ENCODE measurements at regions not wholly inside any gene's neighbourhood (a gene's known extent, or its start where the extent isn't known, plus 50 kb on each side); places are given as distances from the start of the nearest gene placed in this dataset.

DNA sequence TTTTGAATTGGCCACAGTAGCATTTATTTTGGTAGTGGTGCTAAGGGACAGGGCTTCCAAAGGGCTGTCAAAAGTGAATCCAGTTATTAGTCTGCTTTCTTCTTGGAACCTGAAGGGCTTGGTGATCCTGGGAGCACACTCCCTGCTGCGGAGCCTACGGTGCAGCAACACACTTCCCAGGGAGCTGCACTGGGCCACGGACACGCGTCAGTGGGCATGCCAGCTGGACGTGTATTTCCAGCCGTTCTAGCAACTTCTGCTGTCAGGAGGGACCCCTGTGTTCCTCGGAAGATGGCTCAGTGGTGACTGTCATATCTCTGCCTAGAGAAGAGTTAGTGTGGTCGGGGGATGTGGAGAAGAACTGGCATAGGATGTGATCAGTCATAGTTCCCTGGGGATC lies 204.6 kb downstream of the SOCS6 start:
- Histone ChIP-seq H3K27me3 (ENCODE audit: insufficient read depth, low read length, poor library complexity) (no peaks in the 10 kb centered on the region), H3K4me3 (ENCODE audit: low read depth in 1 of 2, low read length in 2 of 2) (no peak overlapping the region), H3K4me2 (ENCODE audit: insufficient read depth, low read length) (no peak overlapping the region), H2AFZ (ENCODE audit: low read depth, low read length) (no peak overlapping the region), H3K27ac (ENCODE audit: low read length) (no peak overlapping the region), H3K36me3 (ENCODE audit: insufficient read depth, low read length) (no peaks in the 10 kb centered on the region), H3K4me1 (ENCODE audit: insufficient read depth, low read length) (no peaks in the 10 kb centered on the region), H3K9ac (ENCODE audit: low read depth, low read length) (no peak overlapping the region), H4K20me1 (ENCODE audit: insufficient read depth, low read length) (no peaks in the 10 kb centered on the region), H3K79me2 (ENCODE audit: insufficient read depth, low read length) (no peaks in the 10 kb centered on the region), H3K9me3 (ENCODE audit: insufficient read depth, low read length, severe bottlenecking) (no peaks in the 10 kb centered on the region)
- ATAC-seq (ENCODE audit: insufficient read depth, low read depth) (no peak), DNase-seq (no peak)
- no peak for TF ChIP-seq EZH2 (IDR thresholded peaks at IDR 0.05; ENCODE audit: borderline replicate concordance, low read depth, low read length, severe bottlenecking)

DNA sequence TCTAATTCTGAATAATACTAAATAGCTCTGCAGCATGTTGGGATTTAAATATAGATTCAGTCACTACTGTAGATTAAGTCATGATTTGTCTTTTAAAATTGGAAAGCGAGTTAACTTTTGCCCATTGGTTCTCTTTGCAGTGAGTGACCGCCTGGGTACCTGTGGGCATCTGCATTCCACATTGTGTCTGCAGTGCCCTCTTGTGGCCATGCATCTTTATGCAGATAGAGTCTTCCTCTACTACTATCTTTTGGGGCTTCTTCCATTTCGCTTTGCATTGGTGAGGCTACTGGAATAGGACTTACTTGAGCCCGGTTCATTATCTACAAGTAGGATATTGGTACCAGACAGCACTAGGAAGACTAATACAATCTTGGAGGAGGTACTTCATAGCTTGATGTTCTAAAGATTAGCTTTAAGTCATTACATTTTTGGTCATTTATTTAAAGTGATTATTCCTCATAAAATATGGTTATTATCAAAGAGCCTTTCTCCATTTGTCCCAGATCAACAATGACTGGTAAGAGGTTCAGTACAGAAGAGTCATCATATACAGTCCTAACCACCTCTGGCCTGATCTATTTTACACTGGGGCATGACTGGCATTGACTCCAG lies 203.0 kb downstream of the SOCS6 start:
- no peak overlapping the region for H3K9ac ChIP-seq (ENCODE audit: low read depth, low read length)
- H3K36me3 ChIP-seq (ENCODE audit: insufficient read depth, low read length) = no peaks in the 10 kb centered on the region
- H3K4me3 ChIP-seq (ENCODE audit: low read depth in 1 of 2, low read length in 2 of 2) = no peak overlapping the region
- H3K9me3 ChIP-seq (ENCODE audit: insufficient read depth, low read length, severe bottlenecking) = no peaks in the 10 kb centered on the region
- H4K20me1 ChIP-seq (ENCODE audit: insufficient read depth, low read length) = no peaks in the 10 kb centered on the region
- no peak for TF ChIP-seq EZH2 (IDR thresholded peaks at IDR 0.05; ENCODE audit: borderline replicate concordance, low read depth, low read length, severe bottlenecking)
- TF ChIP-seq, protein P1, sequence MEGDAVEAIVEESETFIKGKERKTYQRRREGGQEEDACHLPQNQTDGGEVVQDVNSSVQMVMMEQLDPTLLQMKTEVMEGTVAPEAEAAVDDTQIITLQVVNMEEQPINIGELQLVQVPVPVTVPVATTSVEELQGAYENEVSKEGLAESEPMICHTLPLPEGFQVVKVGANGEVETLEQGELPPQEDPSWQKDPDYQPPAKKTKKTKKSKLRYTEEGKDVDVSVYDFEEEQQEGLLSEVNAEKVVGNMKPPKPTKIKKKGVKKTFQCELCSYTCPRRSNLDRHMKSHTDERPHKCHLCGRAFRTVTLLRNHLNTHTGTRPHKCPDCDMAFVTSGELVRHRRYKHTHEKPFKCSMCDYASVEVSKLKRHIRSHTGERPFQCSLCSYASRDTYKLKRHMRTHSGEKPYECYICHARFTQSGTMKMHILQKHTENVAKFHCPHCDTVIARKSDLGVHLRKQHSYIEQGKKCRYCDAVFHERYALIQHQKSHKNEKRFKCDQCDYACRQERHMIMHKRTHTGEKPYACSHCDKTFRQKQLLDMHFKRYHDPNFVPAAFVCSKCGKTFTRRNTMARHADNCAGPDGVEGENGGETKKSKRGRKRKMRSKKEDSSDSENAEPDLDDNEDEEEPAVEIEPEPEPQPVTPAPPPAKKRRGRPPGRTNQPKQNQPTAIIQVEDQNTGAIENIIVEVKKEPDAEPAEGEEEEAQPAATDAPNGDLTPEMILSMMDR (IDR thresholded peaks at IDR 0.05; ENCODE audit: borderline replicate concordance, extremely low read depth, low read length, poor library complexity, severe bottlenecking) = peak; percentile 80
- peak; percentile 73 for ATAC-seq (ENCODE audit: insufficient read depth, low read depth)
- peak; percentile 41 for DNase-seq
- H3K27me3 ChIP-seq (ENCODE audit: insufficient read depth, low read length, poor library complexity) = no peaks in the 10 kb centered on the region
- no peaks in the 10 kb centered on the region for H3K4me1 ChIP-seq (ENCODE audit: insufficient read depth, low read length)
- no peaks in the 10 kb centered on the region for H3K79me2 ChIP-seq (ENCODE audit: insufficient read depth, low read length)
- no peak overlapping the region for H3K4me2 ChIP-seq (ENCODE audit: insufficient read depth, low read length)
- no peak overlapping the region for H3K27ac ChIP-seq (ENCODE audit: low read length)
- H2AFZ ChIP-seq (ENCODE audit: low read depth, low read length) = no peak overlapping the region

DNA sequence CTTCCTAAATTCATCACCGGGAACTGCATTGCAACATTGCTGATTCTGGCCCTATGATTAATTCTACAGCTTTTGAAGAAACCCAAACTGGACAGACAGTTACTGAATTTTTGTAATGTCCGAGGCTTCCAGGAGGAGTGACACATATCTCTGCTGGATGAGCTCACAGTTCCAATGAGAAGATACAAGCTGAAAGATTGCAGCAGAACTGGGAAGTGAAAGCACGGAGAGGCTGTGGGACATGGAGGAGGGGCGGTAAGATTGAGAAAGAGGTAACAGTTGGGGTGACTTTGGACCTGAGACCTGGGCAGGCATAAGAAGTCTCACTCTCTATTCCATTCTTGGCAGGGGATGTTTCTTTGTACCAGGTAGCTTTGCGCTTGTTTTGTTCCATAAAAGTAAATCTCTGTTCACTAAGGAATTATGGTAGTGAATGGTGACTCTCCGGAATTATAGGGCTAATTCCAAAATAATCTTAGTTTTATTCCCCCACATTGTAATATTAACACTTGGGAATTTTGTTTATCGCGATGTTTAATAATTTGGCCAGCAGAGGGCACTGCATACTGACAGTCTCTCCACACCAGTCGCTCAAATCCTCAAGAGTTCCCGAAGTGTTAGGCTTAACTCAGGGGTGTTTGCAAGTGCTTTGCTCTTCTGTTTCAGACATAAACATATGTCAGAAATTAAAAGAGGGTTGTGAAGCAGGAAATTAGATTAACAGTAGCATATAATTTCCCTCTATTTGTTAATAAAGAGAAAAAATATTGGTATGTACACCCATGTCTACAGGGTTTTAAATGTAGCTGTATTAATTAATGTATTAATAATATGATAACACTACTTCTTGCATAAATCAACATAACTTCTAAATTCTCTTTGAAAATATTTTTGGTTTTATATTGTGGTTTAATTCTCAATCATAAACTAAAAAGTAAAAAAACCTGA lies 201.4 kb downstream of the SOCS6 start:
- no peaks in the 10 kb centered on the region for H3K27me3 ChIP-seq (ENCODE audit: insufficient read depth, low read length, poor library complexity)
- no peak overlapping the region for H3K27ac ChIP-seq (ENCODE audit: low read length)
- no peaks in the 10 kb centered on the region for H3K36me3 ChIP-seq (ENCODE audit: insufficient read depth, low read length)
- no peak for TF ChIP-seq EZH2 (IDR thresholded peaks at IDR 0.05; ENCODE audit: borderline replicate concordance, low read depth, low read length, severe bottlenecking)
- TF ChIP-seq, protein P1 (IDR thresholded peaks at IDR 0.05; ENCODE audit: borderline replicate concordance, extremely low read depth, low read length, poor library complexity, severe bottlenecking) = peak; percentile 72
- peak; percentile 70; the same call in 2 of the 3 replicates for ATAC-seq (ENCODE audit: insufficient read depth, low read depth)
- H3K9ac ChIP-seq (ENCODE audit: low read depth, low read length) = no peak overlapping the region
- H3K9me3 ChIP-seq (ENCODE audit: insufficient read depth, low read length, severe bottlenecking) = no peaks in the 10 kb centered on the region
- H2AFZ ChIP-seq (ENCODE audit: low read depth, low read length) = no peak overlapping the region
- no peaks in the 10 kb centered on the region for H4K20me1 ChIP-seq (ENCODE audit: insufficient read depth, low read length)
- H3K4me3 ChIP-seq (ENCODE audit: low read depth in 1 of 2, low read length in 2 of 2) = no peak overlapping the region
- no peak overlapping the region for H3K4me2 ChIP-seq (ENCODE audit: insufficient read depth, low read length)
- H3K4me1 ChIP-seq (ENCODE audit: insufficient read depth, low read length) = no peaks in the 10 kb centered on the region
- peak; percentile 31 for DNase-seq
- H3K79me2 ChIP-seq (ENCODE audit: insufficient read depth, low read length) = no peaks in the 10 kb centered on the region

DNA sequence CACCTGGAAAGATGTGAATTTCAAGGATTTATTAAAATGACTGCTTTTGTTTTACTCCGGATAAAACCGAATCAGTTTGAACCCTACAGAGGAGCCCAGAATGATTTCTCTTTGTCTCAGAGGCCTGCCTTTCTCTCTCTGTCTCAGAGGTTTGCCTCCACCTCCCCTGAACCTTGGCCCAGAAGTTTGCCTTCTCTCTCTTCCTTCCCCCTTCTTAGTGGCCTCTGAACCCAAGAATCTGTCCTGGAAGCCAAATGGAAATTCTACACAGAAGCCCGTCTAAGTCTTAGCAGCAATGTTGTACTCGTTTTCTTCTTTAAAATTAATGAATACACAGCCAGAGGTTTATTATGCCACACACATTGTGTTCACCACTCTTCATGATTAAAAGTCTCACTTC lies 200.7 kb downstream of the SOCS6 start:
- no peak for ATAC-seq (ENCODE audit: insufficient read depth, low read depth)
- Histone ChIP-seq H3K9ac (ENCODE audit: low read depth, low read length) (no peak overlapping the region), H3K27ac (ENCODE audit: low read length) (no peak overlapping the region), H3K4me2 (ENCODE audit: insufficient read depth, low read length) (no peak overlapping the region), H3K27me3 (ENCODE audit: insufficient read depth, low read length, poor library complexity) (no peaks in the 10 kb centered on the region), H4K20me1 (ENCODE audit: insufficient read depth, low read length) (no peaks in the 10 kb centered on the region), H3K36me3 (ENCODE audit: insufficient read depth, low read length) (no peaks in the 10 kb centered on the region), H3K4me1 (ENCODE audit: insufficient read depth, low read length) (no peaks in the 10 kb centered on the region), H2AFZ (ENCODE audit: low read depth, low read length) (no peak overlapping the region), H3K79me2 (ENCODE audit: insufficient read depth, low read length) (no peaks in the 10 kb centered on the region), H3K4me3 (ENCODE audit: low read depth in 1 of 2, low read length in 2 of 2) (no peak overlapping the region), H3K9me3 (ENCODE audit: insufficient read depth, low read length, severe bottlenecking) (no peaks in the 10 kb centered on the region)
- TF ChIP-seq, protein P1 (IDR thresholded peaks at IDR 0.05; ENCODE audit: borderline replicate concordance, extremely low read depth, low read length, poor library complexity, severe bottlenecking) = no peak
- no peak for TF ChIP-seq EZH2 (IDR thresholded peaks at IDR 0.05; ENCODE audit: borderline replicate concordance, low read depth, low read length, severe bottlenecking)
- no peak for DNase-seq
